SK-N-SH (cell line): ENCODE measurements at regions not wholly inside any gene's neighbourhood (a gene's known extent, or its start where the extent isn't known, plus 50 kb on each side); places are given as distances from the start of the nearest gene placed in this dataset.

Source experiments
- CTCF ChIP-seq: fragments of 200-600 bp; sonication (generic); IDR thresholded peaks from 2 replicates; pipeline ENCODE4 v1.6.1; 2017; ENCODE audit warnings: antibody characterized with exemption, mild to moderate bottlenecking, moderate library complexity
- GATA2 ChIP-seq: sonication (generic); formaldehyde crosslinking; IDR thresholded peaks from 2 replicates; pipeline ENCODE4 v1.5.0; 2020; ENCODE audit warnings: mild to moderate bottlenecking, missing genetic modification reagents
- POLR2AphosphoS5 ChIP-seq: IDR thresholded peaks from 2 replicates; pipeline ENCODE4 v1.6.1; 2012; ENCODE audit warnings: low read depth, low read length
- RAD21 ChIP-seq: IDR thresholded peaks from 2 replicates; pipeline ENCODE4 v1.6.1; 2012; ENCODE audit warnings: mild to moderate bottlenecking, low read length
- RCOR1 ChIP-seq: fragments of 150-350 bp; IDR thresholded peaks from 2 replicates; pipeline ENCODE4 v1.6.1; 2017; ENCODE audit warnings: antibody characterized with exemption, low read length
- REST ChIP-seq: IDR thresholded peaks from 2 replicates; pipeline ENCODE4 v1.6.1; 2012; ENCODE audit warnings: mild to moderate bottlenecking, low read depth, low read length, moderate library complexity
- SIN3A ChIP-seq: IDR thresholded peaks from 2 replicates; pipeline ENCODE4 v1.6.1; 2012; ENCODE audit warnings: low read depth, mild to moderate bottlenecking, low read length, moderate library complexity, borderline replicate concordance
- ZBTB33 ChIP-seq: IDR thresholded peaks from 2 replicates; pipeline ENCODE4 v1.4.0; 2012; ENCODE audit warnings: low read depth, borderline replicate concordance

- no peak for TF ChIP-seq RAD21
- no peak for TF ChIP-seq CTCF
- no peak for TF ChIP-seq REST
- TF ChIP-seq RCOR1: no peak
- no peak for TF ChIP-seq POLR2AphosphoS5
- TF ChIP-seq ZBTB33: no peak
- TF ChIP-seq GATA2: no peak
- no peak for TF ChIP-seq SIN3A
Measured at GRCh38 chr13:86877441-86877840, 793.7 kb upstream of the SLITRK5 start.
